GM18909 (cell line): ENCODE measurements at regions not wholly inside any gene's neighbourhood (a gene's known extent, or its start where the extent isn't known, plus 50 kb on each side); places are given as distances from the start of the nearest gene placed in this dataset.
A peak's percentile ranks its signal among the peaks of the same experiment; 100 is the strongest.

Source experiments
- ATAC-seq: cut with Tn5 transposase; IDR thresholded peaks from one replicate; pipeline ENCODE4 v1.9.1; 2021; ENCODE audit warnings: mild to moderate bottlenecking; ENCODE audit not compliant: unreplicated experiment, poor library complexity

- no peak for ATAC-seq
Measured at GRCh38 chr13:73776151-73776785, 357.9 kb downstream of the KLF12 start.

DNA sequence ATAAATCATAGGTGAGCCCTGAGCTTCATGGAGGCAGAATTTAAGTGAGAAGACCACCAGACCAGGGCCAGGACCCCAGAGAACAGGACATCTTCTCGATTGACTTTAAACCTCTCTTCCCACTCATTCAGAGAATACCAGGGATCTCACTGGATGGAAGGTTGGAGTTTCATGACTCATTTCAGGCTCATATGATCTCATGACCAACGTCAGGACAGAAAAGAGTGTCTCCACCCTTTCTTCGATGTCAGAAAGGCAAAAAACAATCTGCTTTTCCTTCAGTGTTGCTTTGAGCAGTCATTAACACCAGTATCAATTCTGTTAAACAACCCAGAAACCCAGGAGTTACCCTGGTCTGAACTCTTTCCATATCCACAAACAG is 361.0 kb downstream of the KLF12 start:
- no peak for ATAC-seq

DNA sequence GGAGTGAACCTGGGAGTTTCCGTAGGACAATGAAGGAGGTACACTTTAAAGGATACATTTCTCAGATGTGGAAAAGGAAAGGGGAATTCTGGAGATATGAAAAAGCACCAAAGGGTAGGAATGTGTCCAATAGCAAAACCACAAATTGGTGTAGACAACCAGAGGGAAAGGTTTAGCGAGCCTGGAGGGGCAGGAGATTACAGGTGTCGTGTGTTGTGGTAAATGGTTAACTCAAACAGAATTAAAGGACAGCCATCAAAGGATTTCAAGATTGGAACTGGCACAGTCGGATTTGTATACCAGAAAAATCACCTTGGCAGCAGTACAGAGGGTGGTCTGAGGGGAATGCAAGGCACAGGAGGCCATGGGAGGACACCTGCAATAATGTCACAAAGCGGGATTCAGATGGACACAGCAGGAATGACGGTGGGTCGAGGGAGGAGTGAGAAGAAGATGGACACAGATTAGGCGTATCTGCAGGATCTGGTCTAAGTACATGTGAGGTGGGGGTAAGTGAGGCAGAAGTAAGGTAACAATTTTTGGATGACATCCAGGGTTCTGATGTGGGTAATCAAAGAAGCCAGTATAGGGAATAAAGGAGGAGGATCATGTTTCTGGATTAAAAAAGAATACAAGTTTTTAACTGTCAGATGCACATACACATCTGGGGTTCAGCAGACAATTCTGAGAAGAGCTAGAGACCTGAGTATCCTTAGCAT is 361.6 kb downstream of the KLF12 start:
- no peak for ATAC-seq

- ATAC-seq, result peak; percentile 31
Measured at GRCh38 chr13:73767747-73768315, 366.4 kb downstream of the KLF12 start.

DNA sequence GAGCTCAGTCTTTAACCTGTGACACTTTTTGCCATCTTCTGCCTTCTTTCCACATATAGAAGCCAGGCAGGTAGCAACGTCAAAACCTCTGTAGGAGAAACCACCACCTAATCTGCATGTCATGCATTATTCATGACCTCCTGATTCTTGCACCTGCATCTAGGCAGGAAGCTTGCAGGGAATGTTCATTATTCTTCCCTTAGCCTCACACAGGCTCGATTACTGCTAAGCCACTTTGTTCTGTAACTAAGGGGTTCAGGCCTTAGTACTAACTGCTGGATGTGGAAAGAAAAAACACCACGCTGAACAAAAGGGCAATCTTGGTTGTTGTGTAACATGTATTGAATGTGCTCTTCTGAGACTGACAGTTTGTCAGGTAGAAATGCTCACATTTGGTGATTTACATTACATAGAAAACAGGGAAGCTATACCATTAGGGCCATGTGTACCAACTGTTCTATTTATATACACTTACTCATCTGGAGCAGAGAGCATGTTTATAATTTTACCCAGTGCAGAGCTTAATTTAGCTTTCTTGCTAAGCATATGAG is 366.9 kb downstream of the KLF12 start:
- peak; percentile 33 for ATAC-seq

GRCh38 chr13:73765651-73766384 is 368.4 kb downstream of the KLF12 start:
- ATAC-seq, result peak; percentile 85

- no peak for ATAC-seq
Measured at GRCh38 chr13:73759434-73759833, 374.8 kb downstream of the KLF12 start.

- no peak for ATAC-seq
Measured at GRCh38 chr13:73757481-73758233, 376.5 kb downstream of the KLF12 start.

DNA sequence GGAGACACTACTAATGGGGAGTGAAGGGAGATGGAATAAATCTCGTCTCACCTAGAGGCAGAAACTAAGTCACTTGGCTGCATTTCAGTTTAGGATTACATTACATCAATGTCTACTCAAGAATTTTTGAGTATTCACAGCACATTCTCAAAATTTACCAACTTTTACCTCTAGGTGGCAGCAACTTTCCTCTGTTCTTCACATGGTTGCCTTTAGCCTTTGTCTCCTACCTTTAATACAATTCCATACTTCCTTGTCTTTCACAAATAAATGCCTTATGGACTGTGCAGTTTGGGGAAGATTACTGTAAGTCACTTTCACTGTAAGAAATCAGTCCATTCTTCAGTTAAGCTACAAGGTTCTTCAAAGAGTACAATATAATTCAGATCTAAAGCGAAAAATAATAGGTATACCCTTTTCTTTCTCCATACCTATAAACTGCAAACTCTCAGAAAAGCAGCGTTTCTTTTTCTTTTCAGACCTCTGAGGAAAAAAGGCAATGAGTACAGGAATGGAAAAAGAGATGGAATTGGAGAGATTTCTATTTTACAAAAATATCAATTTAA is 379.4 kb downstream of the KLF12 start:
- ATAC-seq, result peak; percentile 79

GRCh38 chr13:73754241-73754640 is 380.0 kb downstream of the KLF12 start:
- no peak for ATAC-seq

DNA sequence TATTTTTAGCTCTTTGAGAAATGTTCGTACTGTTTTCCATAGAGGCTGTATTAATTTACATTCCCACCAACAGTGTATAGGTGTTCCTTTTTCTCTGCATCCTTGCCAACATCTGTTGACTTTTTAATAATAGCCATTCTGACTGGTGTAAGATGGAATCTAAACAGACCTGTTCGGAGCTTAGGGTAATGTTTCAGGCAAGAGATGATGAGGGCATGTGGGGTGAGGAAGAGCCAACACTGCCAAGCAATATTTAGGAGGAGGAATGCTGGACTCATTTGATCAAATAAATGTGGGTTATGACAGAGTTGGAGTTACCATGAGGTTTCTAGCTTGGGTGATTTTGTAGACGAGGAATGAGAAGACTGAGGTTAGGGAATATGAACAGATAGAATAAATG is 382.9 kb downstream of the KLF12 start:
- no peak for ATAC-seq

DNA sequence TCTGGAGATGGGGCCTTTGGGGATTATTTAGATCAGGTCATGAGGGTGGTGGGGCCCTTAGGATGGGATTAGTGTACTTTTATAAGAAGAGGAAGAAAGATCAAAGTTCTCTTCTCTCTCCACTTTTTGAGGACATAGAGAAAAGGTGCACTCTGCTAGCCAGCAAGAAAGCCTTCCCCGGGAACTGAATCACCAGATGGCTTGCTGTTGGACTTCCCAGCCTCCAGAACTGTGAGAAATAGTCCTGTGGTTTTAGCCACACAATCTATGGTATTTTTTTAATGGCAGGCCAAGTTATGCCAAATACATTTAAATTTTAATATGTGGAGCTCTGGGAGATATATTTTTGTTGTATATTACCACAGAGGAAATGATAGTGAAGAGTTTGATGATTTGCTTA is 385.8 kb downstream of the KLF12 start:
- ATAC-seq, result no peak

- ATAC-seq, result no peak
Measured at GRCh38 chr13:73745190-73745589, 389.0 kb downstream of the KLF12 start.

- ATAC-seq, result no peak
Measured at GRCh38 chr13:73742982-73743381, 391.2 kb downstream of the KLF12 start.

- ATAC-seq, result no peak
Measured at GRCh38 chr13:73741742-73742141, 392.5 kb downstream of the KLF12 start.

GRCh38 chr13:73741111-73741510 is 393.1 kb downstream of the KLF12 start:
- ATAC-seq, result no peak

DNA sequence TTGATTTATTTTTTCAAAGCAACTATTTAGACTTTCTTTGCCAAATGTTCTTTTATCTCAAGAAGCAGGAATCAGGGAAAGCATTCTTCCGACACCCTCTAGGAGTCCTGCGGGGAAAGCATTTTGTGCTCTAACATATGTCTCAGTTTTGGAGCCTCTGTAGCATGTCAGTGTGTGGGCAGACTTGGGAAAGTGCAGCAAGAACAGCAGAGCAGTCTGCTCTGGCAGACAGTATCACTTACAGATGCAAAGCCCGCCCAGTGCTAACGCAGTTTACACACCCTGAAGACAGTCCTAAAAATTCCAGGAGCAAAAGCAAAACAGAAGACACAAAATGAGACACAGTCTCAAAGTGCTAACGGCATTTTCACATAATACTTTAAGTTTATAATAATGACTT is 393.5 kb downstream of the KLF12 start:
- ATAC-seq, result no peak

DNA sequence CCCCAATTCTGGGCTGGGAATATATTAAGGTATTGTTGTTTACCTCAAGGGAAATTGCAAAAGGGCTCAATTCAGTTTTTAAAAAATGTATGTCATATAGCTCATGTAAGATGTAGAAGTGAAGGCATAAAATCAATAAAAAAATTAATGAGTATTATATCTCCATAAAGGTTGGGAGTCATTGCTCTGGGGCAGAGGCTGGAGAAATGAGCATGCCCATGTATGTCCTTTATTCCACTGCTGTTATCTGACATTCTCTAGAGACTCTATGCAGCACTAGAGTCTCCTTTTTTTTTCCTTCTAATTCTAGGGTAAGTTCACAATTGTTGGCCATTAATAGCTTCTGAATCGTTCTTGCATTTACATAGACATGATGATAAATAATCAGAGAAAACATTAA is 394.8 kb downstream of the KLF12 start:
- ATAC-seq, result no peak

GRCh38 chr13:73738626-73739025 is 395.6 kb downstream of the KLF12 start:
- ATAC-seq, result no peak

DNA sequence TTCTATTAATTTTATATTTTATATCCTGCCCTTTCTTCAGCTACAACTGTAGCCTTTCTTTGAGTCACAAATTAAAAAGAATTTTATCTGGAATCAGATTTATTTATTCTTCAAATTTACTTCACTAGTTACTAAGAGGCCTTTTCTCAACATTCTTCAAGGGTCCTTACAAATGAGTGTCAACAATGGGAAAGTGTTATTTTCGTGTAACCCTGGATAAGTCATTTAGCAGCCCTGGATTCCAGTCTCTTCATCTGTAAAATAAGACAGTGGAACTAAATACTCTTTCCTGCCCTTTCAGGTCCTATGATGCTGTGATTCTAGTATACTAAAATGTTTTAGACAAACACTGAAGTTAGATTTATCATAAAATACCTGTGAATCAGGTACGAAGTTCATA is 397.0 kb downstream of the KLF12 start:
- no peak for ATAC-seq
